ENCODE measurements at regions not wholly inside any gene's neighbourhood (a gene's known extent, or its start where the extent isn't known, plus 50 kb on each side); places are given as distances from the start of the nearest gene placed in this dataset.

- Histone ChIP-seq H3K9ac (ENCODE audit: low read length) (no peak overlapping the region), H3K27me3 (ENCODE audit: control insufficient read depth, insufficient read depth, low read length) (no peaks in the 10 kb centered on the region), H3K4me3 (ENCODE audit: low read depth, low read length) (no peak overlapping the region), H3K27ac (ENCODE audit: low read depth, low read length) (no peak overlapping the region), H3K36me3 (ENCODE audit: control insufficient read depth, insufficient read depth, low read length) (no peaks in the 10 kb centered on the region), H3K4me1 (ENCODE audit: control insufficient read depth, insufficient read depth, low read length) (no peaks in the 10 kb centered on the region), H3K9me3 (ENCODE audit: control insufficient read depth, insufficient read depth, low read depth, low read length) (peaks cover 19% of the 10 kb centered on the region)
Measured at GRCh38 chr5:165526357-165526756, 2020.9 kb downstream of the MAT2B start.

- no peaks in the 10 kb centered on the region for H3K4me1 ChIP-seq (ENCODE audit: control insufficient read depth, insufficient read depth, low read length)
- no peak overlapping the region for H3K9ac ChIP-seq (ENCODE audit: low read length)
- H3K9me3 ChIP-seq (ENCODE audit: control insufficient read depth, insufficient read depth, low read depth, low read length) = peaks cover 19% of the 10 kb centered on the region
- H3K27me3 ChIP-seq (ENCODE audit: control insufficient read depth, insufficient read depth, low read length) = no peaks in the 10 kb centered on the region
- no peak overlapping the region for H3K27ac ChIP-seq (ENCODE audit: low read depth, low read length)
- H3K36me3 ChIP-seq (ENCODE audit: control insufficient read depth, insufficient read depth, low read length) = no peaks in the 10 kb centered on the region
- no peak overlapping the region for H3K4me3 ChIP-seq (ENCODE audit: low read depth, low read length)
Measured at GRCh38 chr5:165527577-165527976, 2022.2 kb downstream of the MAT2B start.

GRCh38 chr5:165538065-165538464, 2032.6 kb downstream of the MAT2B start:
- no peaks in the 10 kb centered on the region for H3K36me3 ChIP-seq (ENCODE audit: control insufficient read depth, insufficient read depth, low read length)
- no peak overlapping the region for H3K4me3 ChIP-seq (ENCODE audit: low read depth, low read length)
- no peak overlapping the region for H3K27ac ChIP-seq (ENCODE audit: low read depth, low read length)
- H3K27me3 ChIP-seq (ENCODE audit: control insufficient read depth, insufficient read depth, low read length) = no peaks in the 10 kb centered on the region
- H3K9ac ChIP-seq (ENCODE audit: low read length) = no peak overlapping the region
- H3K9me3 ChIP-seq (ENCODE audit: control insufficient read depth, insufficient read depth, low read depth, low read length) = no peaks in the 10 kb centered on the region
- no peaks in the 10 kb centered on the region for H3K4me1 ChIP-seq (ENCODE audit: control insufficient read depth, insufficient read depth, low read length)

DNA sequence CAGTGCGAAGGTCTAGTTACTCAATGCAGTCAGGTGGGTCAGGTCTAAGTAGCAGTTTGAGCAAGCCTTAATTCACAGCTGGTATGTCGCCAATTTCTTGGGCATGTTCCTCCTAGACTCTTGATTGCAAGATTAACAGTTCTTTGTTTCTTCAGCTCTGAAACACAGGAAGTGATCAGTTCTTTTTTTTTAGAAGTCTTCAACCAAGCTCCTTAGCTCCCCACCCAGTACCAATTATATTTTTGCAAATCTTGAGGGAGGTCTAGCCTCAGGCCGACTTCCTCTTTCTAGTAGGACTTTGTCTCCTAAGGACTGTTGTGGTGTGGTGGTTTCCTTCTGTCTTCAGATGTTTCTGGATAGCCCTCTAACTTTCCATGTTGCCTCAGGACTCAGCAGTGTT, 2054.2 kb downstream of the MAT2B start:
- Histone ChIP-seq H3K9ac (ENCODE audit: low read length) (no peak overlapping the region), H3K36me3 (ENCODE audit: control insufficient read depth, insufficient read depth, low read length) (no peaks in the 10 kb centered on the region), H3K4me3 (ENCODE audit: low read depth, low read length) (no peak overlapping the region), H3K4me1 (ENCODE audit: control insufficient read depth, insufficient read depth, low read length) (no peaks in the 10 kb centered on the region; the same call in 1 of the 2 replicates), H3K9me3 (ENCODE audit: control insufficient read depth, insufficient read depth, low read depth, low read length) (no peaks in the 10 kb centered on the region), H3K27me3 (ENCODE audit: control insufficient read depth, insufficient read depth, low read length) (no peaks in the 10 kb centered on the region), H3K27ac (ENCODE audit: low read depth, low read length) (no peak overlapping the region)

GRCh38 chr5:165560648-165561047, 2055.2 kb downstream of the MAT2B start:
- Histone ChIP-seq H3K4me3 (ENCODE audit: low read depth, low read length) (no peak overlapping the region), H3K27ac (ENCODE audit: low read depth, low read length) (no peak overlapping the region), H3K9ac (ENCODE audit: low read length) (no peak overlapping the region), H3K27me3 (ENCODE audit: control insufficient read depth, insufficient read depth, low read length) (no peaks in the 10 kb centered on the region), H3K36me3 (ENCODE audit: control insufficient read depth, insufficient read depth, low read length) (no peaks in the 10 kb centered on the region), H3K4me1 (ENCODE audit: control insufficient read depth, insufficient read depth, low read length) (no peaks in the 10 kb centered on the region; the same call in 1 of the 2 replicates), H3K9me3 (ENCODE audit: control insufficient read depth, insufficient read depth, low read depth, low read length) (no peaks in the 10 kb centered on the region)

- Histone ChIP-seq H3K36me3 (ENCODE audit: control insufficient read depth, insufficient read depth, low read length) (no peaks in the 10 kb centered on the region), H3K27me3 (ENCODE audit: control insufficient read depth, insufficient read depth, low read length) (no peaks in the 10 kb centered on the region), H3K27ac (ENCODE audit: low read depth, low read length) (no peak overlapping the region), H3K9ac (ENCODE audit: low read length) (no peak overlapping the region), H3K4me1 (ENCODE audit: control insufficient read depth, insufficient read depth, low read length) (no peaks in the 10 kb centered on the region; the same call in 1 of the 2 replicates), H3K4me3 (ENCODE audit: low read depth, low read length) (no peak overlapping the region), H3K9me3 (ENCODE audit: control insufficient read depth, insufficient read depth, low read depth, low read length) (peaks cover 13% of the 10 kb centered on the region; the same call in 1 of the 2 replicates)
Measured at GRCh38 chr5:165565911-165566310, 2060.5 kb downstream of the MAT2B start.

DNA sequence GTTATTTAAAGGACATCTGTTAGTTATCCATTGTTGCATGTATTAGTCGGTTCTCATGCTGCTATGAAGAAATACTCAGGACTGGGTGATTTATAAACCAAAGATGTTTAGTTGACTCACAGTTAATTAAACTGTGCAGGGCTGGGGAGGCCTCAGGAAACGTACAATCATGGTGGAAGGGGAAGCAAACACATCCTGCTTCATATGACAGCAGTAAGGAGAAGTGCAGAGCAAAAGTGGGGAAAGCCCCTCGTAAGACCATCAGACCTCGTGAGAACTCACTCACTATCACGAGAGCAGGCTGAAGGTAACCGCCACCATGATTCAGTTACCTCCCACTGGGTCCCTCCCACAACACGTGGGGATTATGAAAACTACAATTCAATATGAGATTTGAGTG, 2064.1 kb downstream of the MAT2B start:
- H3K27me3 ChIP-seq (ENCODE audit: control insufficient read depth, insufficient read depth, low read length) = no peaks in the 10 kb centered on the region
- H3K27ac ChIP-seq (ENCODE audit: low read depth, low read length) = no peak overlapping the region
- H3K4me1 ChIP-seq (ENCODE audit: control insufficient read depth, insufficient read depth, low read length) = no peaks in the 10 kb centered on the region
- H3K4me3 ChIP-seq (ENCODE audit: low read depth, low read length) = no peak overlapping the region
- peaks cover 19% of the 10 kb centered on the region for H3K9me3 ChIP-seq (ENCODE audit: control insufficient read depth, insufficient read depth, low read depth, low read length)
- no peak overlapping the region for H3K9ac ChIP-seq (ENCODE audit: low read length)
- H3K36me3 ChIP-seq (ENCODE audit: control insufficient read depth, insufficient read depth, low read length) = no peaks in the 10 kb centered on the region

- H3K9me3 ChIP-seq (ENCODE audit: control insufficient read depth, insufficient read depth, low read depth, low read length) = peaks cover 19% of the 10 kb centered on the region
- H3K27me3 ChIP-seq (ENCODE audit: control insufficient read depth, insufficient read depth, low read length) = no peaks in the 10 kb centered on the region
- no peak overlapping the region for H3K9ac ChIP-seq (ENCODE audit: low read length)
- H3K4me3 ChIP-seq (ENCODE audit: low read depth, low read length) = no peak overlapping the region
- H3K27ac ChIP-seq (ENCODE audit: low read depth, low read length) = no peak overlapping the region
- H3K4me1 ChIP-seq (ENCODE audit: control insufficient read depth, insufficient read depth, low read length) = no peaks in the 10 kb centered on the region
- no peaks in the 10 kb centered on the region for H3K36me3 ChIP-seq (ENCODE audit: control insufficient read depth, insufficient read depth, low read length)
Measured at GRCh38 chr5:165573445-165573844, 2068.0 kb downstream of the MAT2B start.

DNA sequence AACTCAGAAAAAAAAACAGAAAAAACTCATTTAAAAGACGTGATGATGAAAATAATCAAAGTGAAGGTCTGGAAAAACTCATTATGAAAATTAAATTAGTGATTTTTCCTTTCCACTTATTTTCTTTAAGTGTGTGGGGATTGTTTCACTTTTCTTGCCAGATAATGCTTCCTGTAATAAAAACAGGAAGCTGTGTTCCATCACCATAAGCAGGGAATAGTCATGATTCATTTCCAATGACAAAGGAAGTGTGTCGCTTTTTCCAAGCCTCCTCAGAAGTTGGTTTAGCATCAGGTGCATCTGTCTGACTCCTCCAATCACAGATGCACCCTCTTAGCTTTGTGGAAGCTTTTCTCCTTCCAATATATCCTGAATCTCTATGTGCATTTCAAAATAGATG, 2068.7 kb downstream of the MAT2B start:
- Histone ChIP-seq H3K9ac (ENCODE audit: low read length) (no peak overlapping the region), H3K4me1 (ENCODE audit: control insufficient read depth, insufficient read depth, low read length) (no peaks in the 10 kb centered on the region), H3K36me3 (ENCODE audit: control insufficient read depth, insufficient read depth, low read length) (no peaks in the 10 kb centered on the region), H3K9me3 (ENCODE audit: control insufficient read depth, insufficient read depth, low read depth, low read length) (peaks cover 19% of the 10 kb centered on the region), H3K4me3 (ENCODE audit: low read depth, low read length) (no peak overlapping the region), H3K27me3 (ENCODE audit: control insufficient read depth, insufficient read depth, low read length) (no peaks in the 10 kb centered on the region), H3K27ac (ENCODE audit: low read depth, low read length) (no peak overlapping the region)

- Histone ChIP-seq H3K27me3 (ENCODE audit: control insufficient read depth, insufficient read depth, low read length) (no peaks in the 10 kb centered on the region), H3K9me3 (ENCODE audit: control insufficient read depth, insufficient read depth, low read depth, low read length) (peaks cover 2% of the 10 kb centered on the region), H3K27ac (ENCODE audit: low read depth, low read length) (no peak overlapping the region), H3K9ac (ENCODE audit: low read length) (no peak overlapping the region), H3K36me3 (ENCODE audit: control insufficient read depth, insufficient read depth, low read length) (no peaks in the 10 kb centered on the region), H3K4me3 (ENCODE audit: low read depth, low read length) (no peak overlapping the region), H3K4me1 (ENCODE audit: control insufficient read depth, insufficient read depth, low read length) (no peaks in the 10 kb centered on the region)
Measured at GRCh38 chr5:165576678-165577275, 2071.4 kb downstream of the MAT2B start.

DNA sequence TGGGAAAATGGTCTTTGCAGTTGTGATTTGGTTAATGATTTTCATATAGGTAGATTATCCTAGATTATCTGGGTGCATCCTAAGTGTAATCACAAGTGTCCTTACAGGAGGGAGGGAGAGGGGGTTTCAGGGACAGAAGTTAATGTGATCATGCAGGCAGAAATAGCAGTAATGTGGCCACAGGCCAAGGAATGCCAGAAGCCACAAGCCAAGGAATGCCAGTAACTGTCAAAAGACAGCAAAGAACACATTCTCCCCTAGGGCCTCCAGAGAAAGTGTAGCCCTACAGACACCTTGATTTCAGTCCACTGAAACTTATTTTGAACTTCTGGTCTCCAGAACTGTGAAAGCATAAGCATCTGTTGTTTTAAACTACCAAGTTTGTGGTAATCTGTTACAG, 2074.5 kb downstream of the MAT2B start:
- H3K4me3 ChIP-seq (ENCODE audit: low read depth, low read length) = no peak overlapping the region
- H3K27ac ChIP-seq (ENCODE audit: low read depth, low read length) = no peak overlapping the region
- H3K36me3 ChIP-seq (ENCODE audit: control insufficient read depth, insufficient read depth, low read length) = no peaks in the 10 kb centered on the region
- H3K4me1 ChIP-seq (ENCODE audit: control insufficient read depth, insufficient read depth, low read length) = no peaks in the 10 kb centered on the region
- H3K27me3 ChIP-seq (ENCODE audit: control insufficient read depth, insufficient read depth, low read length) = no peaks in the 10 kb centered on the region
- H3K9me3 ChIP-seq (ENCODE audit: control insufficient read depth, insufficient read depth, low read depth, low read length) = no peaks in the 10 kb centered on the region
- no peak overlapping the region for H3K9ac ChIP-seq (ENCODE audit: low read length)

- Histone ChIP-seq H3K9ac (ENCODE audit: low read length) (no peak overlapping the region), H3K27ac (ENCODE audit: low read depth, low read length) (no peak overlapping the region), H3K36me3 (ENCODE audit: control insufficient read depth, insufficient read depth, low read length) (no peaks in the 10 kb centered on the region), H3K4me1 (ENCODE audit: control insufficient read depth, insufficient read depth, low read length) (no peaks in the 10 kb centered on the region), H3K4me3 (ENCODE audit: low read depth, low read length) (no peak overlapping the region), H3K9me3 (ENCODE audit: control insufficient read depth, insufficient read depth, low read depth, low read length) (no peaks in the 10 kb centered on the region), H3K27me3 (ENCODE audit: control insufficient read depth, insufficient read depth, low read length) (no peaks in the 10 kb centered on the region)
Measured at GRCh38 chr5:165594693-165595092, 2089.3 kb downstream of the MAT2B start.
